ENCODE measurements at regions not wholly inside any gene's neighbourhood (a gene's known extent, or its start where the extent isn't known, plus 50 kb on each side); places are given as distances from the start of the nearest gene placed in this dataset.

DNA sequence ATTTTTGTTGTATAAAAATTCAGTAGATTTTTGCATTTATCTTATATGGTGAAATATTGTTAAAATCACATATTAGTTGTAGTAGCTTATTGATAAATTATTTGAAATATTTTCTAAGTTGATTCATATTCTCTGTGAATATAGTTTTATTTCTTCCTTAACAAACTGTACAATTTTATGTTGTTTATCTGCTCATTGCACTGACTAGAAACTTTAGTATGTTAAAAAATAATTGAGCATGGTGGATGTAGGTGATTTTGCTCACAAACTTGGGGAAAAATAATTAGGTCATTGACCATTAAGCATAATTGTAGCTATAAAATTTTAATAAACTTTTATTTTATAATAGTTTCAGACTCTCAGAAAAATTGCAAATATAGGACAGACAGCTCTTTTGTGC, 1445.3 kb upstream of the MIR17HG start:
- no peaks in the 10 kb centered on the region for H3K36me3 ChIP-seq
- DNase-seq (ENCODE audit: low spot score) (no peak), ATAC-seq (ENCODE audit: insufficient number of reproducible peaks, low FRiP score, low read depth) (no peak)
- H3K27ac ChIP-seq, result no peak overlapping the region
- TF ChIP-seq, protein P1, sequence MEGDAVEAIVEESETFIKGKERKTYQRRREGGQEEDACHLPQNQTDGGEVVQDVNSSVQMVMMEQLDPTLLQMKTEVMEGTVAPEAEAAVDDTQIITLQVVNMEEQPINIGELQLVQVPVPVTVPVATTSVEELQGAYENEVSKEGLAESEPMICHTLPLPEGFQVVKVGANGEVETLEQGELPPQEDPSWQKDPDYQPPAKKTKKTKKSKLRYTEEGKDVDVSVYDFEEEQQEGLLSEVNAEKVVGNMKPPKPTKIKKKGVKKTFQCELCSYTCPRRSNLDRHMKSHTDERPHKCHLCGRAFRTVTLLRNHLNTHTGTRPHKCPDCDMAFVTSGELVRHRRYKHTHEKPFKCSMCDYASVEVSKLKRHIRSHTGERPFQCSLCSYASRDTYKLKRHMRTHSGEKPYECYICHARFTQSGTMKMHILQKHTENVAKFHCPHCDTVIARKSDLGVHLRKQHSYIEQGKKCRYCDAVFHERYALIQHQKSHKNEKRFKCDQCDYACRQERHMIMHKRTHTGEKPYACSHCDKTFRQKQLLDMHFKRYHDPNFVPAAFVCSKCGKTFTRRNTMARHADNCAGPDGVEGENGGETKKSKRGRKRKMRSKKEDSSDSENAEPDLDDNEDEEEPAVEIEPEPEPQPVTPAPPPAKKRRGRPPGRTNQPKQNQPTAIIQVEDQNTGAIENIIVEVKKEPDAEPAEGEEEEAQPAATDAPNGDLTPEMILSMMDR (IDR thresholded peaks at IDR 0.05), result no peak
- no peaks in the 10 kb centered on the region for H3K4me1 ChIP-seq (ENCODE audit: control insufficient read depth in 1 of 2, low read depth in 2 of 2)
- no peak overlapping the region for H3K4me3 ChIP-seq
- H3K9me3 ChIP-seq, result no peaks in the 10 kb centered on the region
- no peaks in the 10 kb centered on the region for H3K27me3 ChIP-seq (replicated peaks; ENCODE audit: insufficient read depth)

- Histone ChIP-seq H3K36me3 (no peaks in the 10 kb centered on the region), H3K9me3 (no peaks in the 10 kb centered on the region), H3K27ac (no peak overlapping the region), H3K4me3 (no peak overlapping the region), H3K27me3 (replicated peaks; ENCODE audit: insufficient read depth) (no peaks in the 10 kb centered on the region), H3K4me1 (ENCODE audit: control insufficient read depth in 1 of 2, low read depth in 2 of 2) (no peaks in the 10 kb centered on the region)
- DNase-seq (ENCODE audit: low spot score) (no peak), ATAC-seq (ENCODE audit: insufficient number of reproducible peaks, low FRiP score, low read depth) (no peak)
- TF ChIP-seq, protein P1 (IDR thresholded peaks at IDR 0.05), result no peak
Observed at GRCh38 chr13:89903115-89903514, 1444.4 kb upstream of the MIR17HG start.

DNA sequence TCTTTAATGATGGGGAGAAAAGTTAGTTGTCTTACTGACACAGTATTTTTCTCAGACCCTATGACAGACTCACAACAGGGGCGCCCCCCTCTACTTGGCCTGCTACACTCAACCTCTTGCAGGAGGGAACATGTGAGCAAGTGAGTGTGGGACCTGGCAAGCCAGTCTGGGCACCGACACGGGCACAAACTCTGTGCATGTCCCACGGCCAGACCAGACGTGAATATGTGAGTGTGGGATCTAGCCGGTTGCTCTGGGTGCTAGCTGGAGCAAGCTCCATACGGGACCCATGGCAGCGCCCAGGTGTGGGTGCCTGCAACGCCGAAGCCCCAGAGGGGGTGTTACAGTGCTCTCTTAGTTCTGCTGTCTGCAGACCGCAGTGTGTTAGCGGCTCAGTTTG, 1437.3 kb upstream of the MIR17HG start:
- H3K4me1 ChIP-seq (ENCODE audit: control insufficient read depth in 1 of 2, low read depth in 2 of 2), result no peaks in the 10 kb centered on the region
- no peaks in the 10 kb centered on the region for H3K27me3 ChIP-seq (replicated peaks; ENCODE audit: insufficient read depth)
- TF ChIP-seq, protein P1 (IDR thresholded peaks at IDR 0.05), result no peak
- H3K27ac ChIP-seq, result no peak overlapping the region
- ATAC-seq (ENCODE audit: insufficient number of reproducible peaks, low FRiP score, low read depth) (no peak), DNase-seq (ENCODE audit: low spot score) (no peak)
- no peaks in the 10 kb centered on the region for H3K9me3 ChIP-seq
- H3K4me3 ChIP-seq, result no peak overlapping the region
- no peaks in the 10 kb centered on the region for H3K36me3 ChIP-seq

GRCh38 chr13:89916551-89916950, 1430.9 kb upstream of the MIR17HG start:
- no peaks in the 10 kb centered on the region for H3K4me1 ChIP-seq (ENCODE audit: control insufficient read depth in 1 of 2, low read depth in 2 of 2)
- no peak for ATAC-seq (ENCODE audit: insufficient number of reproducible peaks, low FRiP score, low read depth)
- TF ChIP-seq, protein P1 (IDR thresholded peaks at IDR 0.05), result no peak

GRCh38 chr13:89920461-89920860, 1427.0 kb upstream of the MIR17HG start:
- DNase-seq (ENCODE audit: low spot score) (no peak), ATAC-seq (ENCODE audit: insufficient number of reproducible peaks, low FRiP score, low read depth) (no peak)
- Histone ChIP-seq H3K27me3 (replicated peaks; ENCODE audit: insufficient read depth) (no peaks in the 10 kb centered on the region), H3K4me3 (no peak overlapping the region), H3K9me3 (no peaks in the 10 kb centered on the region), H3K36me3 (no peaks in the 10 kb centered on the region), H3K27ac (no peak overlapping the region), H3K4me1 (ENCODE audit: control insufficient read depth in 1 of 2, low read depth in 2 of 2) (no peaks in the 10 kb centered on the region)
- TF ChIP-seq, protein P1 (IDR thresholded peaks at IDR 0.05), result no peak

More at GRCh38 chr13:89916551-89916950, 1430.9 kb upstream of the MIR17HG start:
- Histone ChIP-seq H3K36me3 (no peaks in the 10 kb centered on the region), H3K27me3 (replicated peaks; ENCODE audit: insufficient read depth) (no peaks in the 10 kb centered on the region), H3K9me3 (no peaks in the 10 kb centered on the region), H3K27ac (no peak overlapping the region), H3K4me3 (no peak overlapping the region)
- no peak for DNase-seq (ENCODE audit: low spot score)

All from thoracic aorta (tissue), 2 donors.